Right atrium auricular region (tissue), 2 donors: ENCODE measurements at regions not wholly inside any gene's neighbourhood (a gene's known extent, or its start where the extent isn't known, plus 50 kb on each side); places are given as distances from the start of the nearest gene placed in this dataset.
"Not testable (repeated sequence)": the region's sequence is repeated elsewhere in the genome, so short reads cannot be mapped to it uniquely, and the experiment has no call there.

Experiments
- DNase-seq: peaks from one replicate; pipeline ENCODE4 v3.0.0-alpha.2; 2019; ENCODE audit warnings: low spot score
- H3K27ac ChIP-seq, 2 donors: fragments of 200-600 bp; sonication (generic); 1 replicate in 1 of 2; 2 replicates in 1 of 2; pipeline ENCODE4 v1.5.1; 2016 to 2019
- H3K27me3 ChIP-seq, 2 donors: fragments of 200-600 bp; sonication (generic); one replicate each; pipeline versions ENCODE4 v1.5.1 to v1.6.0; 2017 to 2019
- H3K36me3 ChIP-seq: fragments of 200-600 bp; sonication (generic); one replicate; pipeline ENCODE4 v1.5.1; 2016
- H3K4me1 ChIP-seq, 2 donors: fragments of 200-600 bp; sonication (generic); one replicate each; pipeline versions ENCODE4 v1.5.1 to v1.6.0; 2017 to 2019
- H3K4me3 ChIP-seq, 2 donors: fragments of 200-600 bp; sonication (generic); 1 replicate in 1 of 2; 2 replicates in 1 of 2; pipeline ENCODE4 v1.5.1; 2017 to 2019; ENCODE audit warnings: mild to moderate bottlenecking in 1 of 2, moderate library complexity in 1 of 2
- H3K9me3 ChIP-seq, 2 donors: fragments of 200-600 bp; sonication (generic); one replicate each; pipeline ENCODE4 v1.5.1; 2019
- CTCF ChIP-seq, 2 donors: fragments of 200-600 bp; sonication (generic); IDR thresholded peaks; one replicate each; pipeline ENCODE4 v1.5.1; 2019; ENCODE audit warnings: antibody characterized with exemption in 2 of 2

GRCh38 chr14:106087837-106088236 is 561.5 kb downstream of the TMEM121 start:
- Histone ChIP-seq H3K4me3 (no peak overlapping the region), H3K4me1 (no peaks in the 10 kb centered on the region), H3K27ac (no peak overlapping the region), H3K27me3 (no peaks in the 10 kb centered on the region), H3K9me3 (no peaks in the 10 kb centered on the region), H3K36me3 (no peaks in the 10 kb centered on the region)
- DNase-seq, result no peak
- no peak for TF ChIP-seq CTCF (IDR thresholded peaks at IDR 0.05)

GRCh38 chr14:106088860-106089259 is 562.5 kb downstream of the TMEM121 start:
- not testable (repeated sequence) for H3K27me3 ChIP-seq, H3K36me3 ChIP-seq, H3K27ac ChIP-seq, H3K4me1 ChIP-seq, H3K4me3 ChIP-seq, H3K9me3 ChIP-seq, DNase-seq

- Histone ChIP-seq H3K4me3 (no peak overlapping the region), H3K27me3 (no peaks in the 10 kb centered on the region), H3K9me3 (no peaks in the 10 kb centered on the region), H3K36me3 (no peaks in the 10 kb centered on the region), H3K27ac (no peak overlapping the region), H3K4me1 (no peaks in the 10 kb centered on the region)
- DNase-seq, result no peak
- no peak for TF ChIP-seq CTCF (IDR thresholded peaks at IDR 0.05)
These were observed 568.3 kb downstream of the TMEM121 start for GRCh38 chr14:106094654-106095189.

- H3K27me3 ChIP-seq, result no peaks in the 10 kb centered on the region
- no peaks in the 10 kb centered on the region for H3K4me1 ChIP-seq
- no peaks in the 10 kb centered on the region for H3K9me3 ChIP-seq
- H3K36me3 ChIP-seq, result no peaks in the 10 kb centered on the region
- DNase-seq, result no peak
- H3K4me3 ChIP-seq, result no peak overlapping the region
- H3K27ac ChIP-seq, result no peak overlapping the region
- no peak for TF ChIP-seq CTCF (IDR thresholded peaks at IDR 0.05)
These were observed 581.3 kb downstream of the TMEM121 start for GRCh38 chr14:106107703-106108102.

- Histone ChIP-seq H3K36me3 (no peaks in the 10 kb centered on the region), H3K27ac (no peak overlapping the region), H3K27me3 (no peaks in the 10 kb centered on the region), H3K4me1 (no peaks in the 10 kb centered on the region), H3K4me3 (no peak overlapping the region), H3K9me3 (no peaks in the 10 kb centered on the region)
- no peak for DNase-seq
- TF ChIP-seq CTCF (IDR thresholded peaks at IDR 0.05), result no peak
These were observed 583.0 kb downstream of the TMEM121 start for GRCh38 chr14:106109337-106109736.

- TF ChIP-seq CTCF (IDR thresholded peaks at IDR 0.05), result no peak
- no peaks in the 10 kb centered on the region for H3K36me3 ChIP-seq
- no peak overlapping the region for H3K27ac ChIP-seq
- H3K4me3 ChIP-seq, result no peak overlapping the region
- no peaks in the 10 kb centered on the region for H3K4me1 ChIP-seq
- H3K9me3 ChIP-seq, result no peaks in the 10 kb centered on the region
- no peak for DNase-seq
- H3K27me3 ChIP-seq, result no peaks in the 10 kb centered on the region
These were observed 589.0 kb downstream of the TMEM121 start for GRCh38 chr14:106115401-106115800.

- not testable (repeated sequence) for DNase-seq, H3K4me3 ChIP-seq, H3K4me1 ChIP-seq, H3K36me3 ChIP-seq, H3K9me3 ChIP-seq, H3K27me3 ChIP-seq, H3K27ac ChIP-seq
These were observed 590.1 kb downstream of the TMEM121 start for GRCh38 chr14:106116339-106116930.
